ENCODE measurements at regions not wholly inside any gene's neighbourhood (a gene's known extent, or its start where the extent isn't known, plus 50 kb on each side); places are given as distances from the start of the nearest gene placed in this dataset.

DNA sequence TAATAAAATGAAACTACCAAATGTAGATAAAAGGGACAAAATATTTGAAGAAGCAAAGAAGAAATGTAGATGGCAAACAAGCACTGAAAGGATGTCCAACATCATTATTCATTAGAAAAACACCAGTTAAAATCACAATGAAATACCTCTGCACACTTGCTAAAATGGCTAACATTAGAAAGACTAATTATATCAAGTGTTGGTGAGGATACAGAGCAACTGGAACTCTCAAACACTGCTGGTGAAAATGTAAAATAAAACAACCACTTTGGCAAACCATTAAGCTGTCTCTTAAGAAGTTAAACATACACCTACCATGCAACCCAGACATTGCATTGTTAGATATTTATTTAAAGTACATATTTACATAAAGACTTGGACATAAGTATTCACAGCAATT is 138.6 kb upstream of the FGGY start:
- no peak for DNase-seq

- DNase-seq, result no peak
Measured at GRCh38 chr1:59159557-59160203, 137.2 kb upstream of the FGGY start.

GRCh38 chr1:59161136-59161535 is 135.8 kb upstream of the FGGY start:
- no peak for DNase-seq

GRCh38 chr1:59162665-59163064 is 134.2 kb upstream of the FGGY start:
- DNase-seq, result no peak

- no peak for DNase-seq
Measured at GRCh38 chr1:59163268-59164092, 133.4 kb upstream of the FGGY start.

DNA sequence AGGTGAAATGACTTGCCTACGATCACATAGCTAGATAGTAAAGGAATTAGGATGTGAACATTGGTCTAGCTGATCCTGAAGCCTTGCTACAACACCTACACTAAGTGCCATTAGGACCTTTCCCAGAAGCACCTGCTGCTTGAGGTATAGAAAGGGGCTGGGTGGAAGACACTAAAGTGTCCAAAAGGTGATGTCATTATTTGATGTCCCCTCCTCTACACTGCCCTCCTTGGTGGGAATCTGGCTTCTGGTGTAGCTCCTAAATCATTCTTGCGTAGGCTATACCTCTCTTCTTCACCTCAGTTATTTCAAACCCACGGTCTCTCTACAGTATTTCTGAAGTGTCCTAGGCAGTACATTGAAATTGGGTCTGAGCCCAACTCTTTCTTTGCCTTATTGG is 132.5 kb upstream of the FGGY start:
- DNase-seq, result no peak

DNA sequence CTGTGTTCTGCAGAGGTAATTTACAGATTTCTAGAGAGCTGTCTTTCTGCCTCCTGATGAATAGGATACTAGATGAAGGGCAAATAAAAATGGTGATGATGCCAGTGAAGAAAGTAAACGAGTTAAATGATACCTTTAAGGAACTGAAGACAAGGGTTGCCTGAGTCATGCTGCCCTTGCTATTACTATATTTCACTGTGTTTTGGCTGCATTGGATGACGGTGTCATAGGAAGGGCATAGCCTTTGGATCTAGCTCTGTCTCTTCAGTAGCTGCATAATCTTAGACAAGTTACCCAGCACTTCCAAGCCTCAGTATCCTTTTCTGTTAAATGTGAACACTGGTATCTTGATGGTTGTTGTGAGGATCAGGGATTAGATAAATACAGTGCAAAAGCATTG is 131.5 kb upstream of the FGGY start:
- DNase-seq, result no peak

- no peak for DNase-seq
Measured at GRCh38 chr1:59169703-59170102, 127.2 kb upstream of the FGGY start.

GRCh38 chr1:59170659-59171058 is 126.2 kb upstream of the FGGY start:
- DNase-seq, result no peak

GRCh38 chr1:59171788-59172187 is 125.1 kb upstream of the FGGY start:
- DNase-seq, result no peak

GRCh38 chr1:59172693-59173092 is 124.2 kb upstream of the FGGY start:
- no peak for DNase-seq

DNA sequence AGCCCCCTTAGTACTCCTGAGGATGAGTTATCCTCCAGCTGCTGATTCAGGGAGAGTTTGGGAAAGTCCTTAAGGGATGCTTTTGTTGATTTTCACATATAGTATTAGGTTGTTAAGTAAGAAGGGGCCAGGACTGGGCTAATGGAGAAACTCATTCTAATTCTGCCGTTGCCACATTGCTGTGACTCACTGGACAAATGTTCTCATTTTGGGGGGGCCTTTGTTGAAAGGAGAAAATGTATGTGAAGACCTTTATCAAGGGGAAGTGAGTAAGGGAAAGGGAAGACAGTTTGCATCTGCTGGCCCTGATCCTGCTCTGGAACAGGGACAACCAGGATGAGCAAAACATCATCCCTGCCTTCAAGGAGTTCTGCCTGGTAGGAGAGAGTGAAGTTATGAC is 123.2 kb upstream of the FGGY start:
- DNase-seq, result no peak

DNA sequence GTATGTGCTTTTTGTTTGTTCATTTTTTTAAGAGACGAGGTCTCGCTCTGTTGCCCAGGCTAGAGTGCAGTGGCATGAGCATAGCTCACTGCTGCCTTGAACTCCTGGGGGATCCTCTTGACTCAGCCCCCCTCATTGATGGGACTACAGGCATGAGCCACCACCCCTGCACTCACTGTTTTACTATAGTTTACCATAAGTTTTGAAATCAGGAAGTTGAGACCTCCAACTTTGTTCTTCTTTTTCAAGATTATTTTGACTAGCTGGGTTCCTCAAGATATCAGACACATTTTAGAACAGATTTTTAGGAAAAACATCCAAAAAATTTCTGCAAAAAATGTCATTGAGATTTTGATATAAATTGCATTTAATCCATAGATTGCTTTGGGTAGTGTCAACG is 120.4 kb upstream of the FGGY start:
- no peak for DNase-seq

DNA sequence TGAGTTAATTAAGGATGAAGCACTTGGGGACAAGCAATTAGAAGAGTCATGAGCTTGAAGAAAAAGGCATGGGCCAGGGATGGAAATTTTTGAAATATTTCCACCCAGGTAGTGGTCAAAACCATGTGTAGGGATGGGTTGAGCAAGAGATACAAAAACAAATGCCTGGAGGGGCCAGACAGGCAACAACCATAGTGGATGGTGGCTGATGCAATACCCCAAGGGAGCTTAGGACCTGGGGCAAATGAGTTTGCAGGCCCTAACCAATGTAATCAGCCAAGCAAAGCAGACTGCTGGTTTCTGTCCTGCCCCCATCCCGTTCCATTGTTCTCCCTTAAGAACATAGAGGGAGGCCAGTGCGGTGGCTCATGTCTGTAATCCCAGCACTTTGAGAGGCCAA is 119.1 kb upstream of the FGGY start:
- no peak for DNase-seq

DNA sequence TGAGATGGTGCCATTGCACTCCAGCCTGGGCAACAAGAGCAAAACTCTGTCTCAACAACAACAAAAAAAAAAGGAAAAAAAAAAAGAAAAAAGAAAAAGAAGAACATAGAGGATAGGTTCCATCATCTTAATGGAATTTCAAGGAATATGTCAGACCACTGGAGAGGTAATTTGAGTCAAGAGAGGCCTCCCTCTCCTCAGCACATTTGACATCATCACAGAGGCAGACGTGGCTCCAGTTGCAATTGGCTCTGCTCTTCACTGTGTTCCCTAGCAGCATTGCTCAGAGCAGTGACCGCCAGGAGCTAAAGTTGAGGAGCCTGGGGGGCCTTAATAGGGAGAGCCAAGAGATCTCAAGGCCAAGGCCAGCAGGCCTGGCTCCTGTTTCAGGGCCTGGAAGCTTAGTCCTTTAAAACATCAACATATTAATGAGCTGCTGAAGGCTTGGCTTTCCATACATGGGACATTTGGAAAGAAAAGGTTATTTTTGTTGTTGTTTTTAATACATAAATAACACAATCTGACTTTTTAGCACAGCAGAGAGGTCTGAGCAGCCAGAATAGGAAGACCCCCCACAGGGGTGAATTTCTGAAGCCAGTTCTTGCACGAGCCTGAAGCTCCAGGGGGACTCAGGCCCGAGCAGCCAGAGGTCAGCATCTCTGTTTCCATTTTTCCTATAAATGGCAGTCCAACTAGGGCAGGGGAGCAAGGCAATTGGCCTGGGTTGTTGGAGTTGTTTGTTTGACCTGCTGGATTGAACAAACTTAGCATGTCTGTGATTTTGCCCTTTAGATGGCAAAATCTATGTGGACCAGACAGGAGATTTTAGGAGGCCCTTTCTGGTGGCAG is 118.3 kb upstream of the FGGY start:
- DNase-seq, result no peak

DNA sequence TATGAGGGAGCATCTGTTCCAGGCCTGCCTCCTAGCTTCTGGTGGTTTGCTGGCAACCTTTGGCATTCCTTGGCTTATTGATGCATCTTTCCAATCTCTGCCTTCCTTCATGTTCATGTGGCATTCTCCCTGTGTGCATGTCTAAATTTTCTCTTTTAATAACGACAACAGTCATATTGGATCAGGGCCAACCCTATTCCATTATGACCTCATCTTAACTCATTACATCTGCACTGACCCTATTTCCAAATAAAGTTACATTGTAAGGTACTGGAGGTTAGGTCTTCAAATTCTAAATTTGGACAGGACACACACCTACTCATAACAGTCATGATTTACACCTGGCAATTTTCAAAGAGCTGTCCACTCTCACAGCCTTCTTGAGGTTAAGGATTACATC is 117.2 kb upstream of the FGGY start:
- DNase-seq, result no peak

DNA sequence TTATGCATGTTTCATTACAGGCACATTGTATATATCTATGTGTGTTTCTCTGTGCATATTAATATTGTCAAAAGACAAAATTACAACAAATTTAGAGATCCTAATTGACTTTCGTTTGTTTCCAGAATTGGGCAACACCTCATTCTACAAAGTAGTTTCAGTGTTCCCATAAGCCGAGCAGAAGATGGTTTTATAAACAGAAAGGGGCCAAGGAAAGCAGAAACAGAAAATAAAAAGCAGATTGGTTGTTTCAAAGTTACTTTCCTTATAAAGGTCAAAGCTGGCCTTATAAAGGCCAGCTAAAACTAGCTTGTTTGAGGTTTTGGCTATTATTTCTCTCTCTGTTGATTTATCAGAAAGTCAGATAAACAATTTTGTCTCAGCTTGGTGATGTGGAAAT is 116.2 kb upstream of the FGGY start:
- DNase-seq, result no peak

GRCh38 chr1:59183749-59184317 is 113.1 kb upstream of the FGGY start:
- DNase-seq, result no peak

- no peak for DNase-seq
Measured at GRCh38 chr1:59184365-59184905, 112.5 kb upstream of the FGGY start.

GRCh38 chr1:59185163-59185860 is 111.6 kb upstream of the FGGY start:
- DNase-seq, result no peak

DNA sequence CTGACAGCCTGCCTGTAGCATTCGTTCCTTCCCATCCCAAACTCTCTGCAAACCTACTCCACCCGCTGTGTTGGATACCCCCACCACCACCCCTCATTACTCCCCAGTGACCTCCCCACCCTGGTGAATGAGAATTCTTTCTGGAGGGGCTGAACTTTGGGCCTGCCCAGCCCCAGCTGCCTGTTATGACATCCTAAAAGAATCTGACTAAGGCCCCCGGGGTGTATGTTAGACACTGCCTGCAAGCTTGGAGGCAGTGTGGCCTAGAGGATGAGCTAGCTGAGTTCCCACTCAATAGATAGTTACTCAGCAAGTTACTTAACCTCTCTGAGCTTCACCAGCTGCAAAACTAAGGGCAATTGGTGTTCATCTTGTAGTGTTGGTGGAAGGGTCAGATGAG is 110.2 kb upstream of the FGGY start:
- DNase-seq, result no peak

GRCh38 chr1:59188413-59189213 is 108.3 kb upstream of the FGGY start:
- no peak for DNase-seq

All from NCI-H1092 (cell line).